DOHH2 (cell line): ENCODE measurements at regions not wholly inside any gene's neighbourhood (a gene's known extent, or its start where the extent isn't known, plus 50 kb on each side); places are given as distances from the start of the nearest gene placed in this dataset.

ENCODE experiments used
- H3F3A ChIP-seq: fragments of 200-600 bp; sonication (generic), shearing (Covaris generic); 2 replicates; pipeline ENCODE4 v1.6.0; 2016; ENCODE audit warnings: antibody characterized with exemption, mild to moderate bottlenecking; ENCODE audit not compliant: control insufficient read depth, insufficient read depth
- H3K27ac ChIP-seq: fragments of 200-600 bp; sonication (generic); 2 replicates; pipeline ENCODE4 v1.5.1; 2014; ENCODE audit warnings: low read depth, mild to moderate bottlenecking, low read length, moderate library complexity
- H3K27me3 ChIP-seq: fragments of 200-600 bp; sonication (generic); 2 replicates; pipeline ENCODE4 v1.6.1; 2014; ENCODE audit warnings: mild to moderate bottlenecking, low read length, mixed read lengths; ENCODE audit not compliant: control insufficient read depth
- H3K36me3 ChIP-seq: fragments of 200-600 bp; sonication (generic); 2 replicates; pipeline ENCODE4 v1.6.1; 2014; ENCODE audit warnings: mild to moderate bottlenecking, low read length, moderate library complexity, mixed read lengths; ENCODE audit not compliant: control insufficient read depth
- H3K4me1 ChIP-seq: fragments of 200-600 bp; sonication (generic); 2 replicates; pipeline ENCODE4 v1.6.1; 2014; ENCODE audit warnings: mild to moderate bottlenecking, low read length, mixed read lengths; ENCODE audit not compliant: control insufficient read depth
- H3K4me2 ChIP-seq: fragments of 200-600 bp; sonication (generic); 2 replicates; pipeline ENCODE4 v1.6.0; 2014; ENCODE audit warnings: mild to moderate bottlenecking, low read length, moderate library complexity
- H3K4me3 ChIP-seq: fragments of 200-600 bp; sonication (generic); 2 replicates; pipeline ENCODE4 v1.5.1; 2014; ENCODE audit warnings: mild to moderate bottlenecking, low read length, mixed read lengths
- H3K79me2 ChIP-seq: fragments of 200-600 bp; sonication (generic); 2 replicates; pipeline ENCODE4 v1.6.1; 2014; ENCODE audit warnings: mild to moderate bottlenecking, low read length, mixed read lengths; ENCODE audit not compliant: control insufficient read depth
- H3K9me2 ChIP-seq: fragments of 200-600 bp; sonication (generic); replicated peaks from 2 replicates; pipeline ENCODE4 v1.6.1; 2014; ENCODE audit warnings: mild to moderate bottlenecking, low read length, mixed read lengths; ENCODE audit not compliant: control insufficient read depth
- H3K9me3 ChIP-seq: fragments of 200-600 bp; sonication (generic); 2 replicates; pipeline ENCODE4 v1.6.1; 2014; ENCODE audit warnings: antibody characterized with exemption, low read length, mixed read lengths; ENCODE audit not compliant: control insufficient read depth, insufficient read depth
- H4K20me1 ChIP-seq: fragments of 200-600 bp; sonication (generic); 2 replicates; pipeline ENCODE4 v1.6.0; 2014; ENCODE audit warnings: low read depth, mild to moderate bottlenecking, antibody characterized with exemption, low read length, moderate library complexity; ENCODE audit not compliant: control insufficient read depth, insufficient read depth
- CTCF ChIP-seq: fragments of 200-600 bp; sonication (generic); IDR thresholded peaks from one replicate; pipeline ENCODE4 v1.5.1; 2014; ENCODE audit warnings: antibody characterized with exemption, mild to moderate bottlenecking, low read depth, low read length; ENCODE audit not compliant: poor library complexity, severe bottlenecking
- EZH2phosphoT487 ChIP-seq: fragments of 200-600 bp; sonication (generic); IDR thresholded peaks from 2 replicates; pipeline ENCODE4 v1.6.1; 2017; ENCODE audit warnings: borderline replicate concordance, mild to moderate bottlenecking, antibody characterized with exemption, low read length, moderate library complexity, mixed read lengths

- Histone ChIP-seq H3K27me3 (no peaks in the 10 kb centered on the region), H3F3A (no peaks in the 10 kb centered on the region), H3K9me2 (no peaks in the 10 kb centered on the region), H3K4me3 (no peak overlapping the region), H3K9me3 (no peaks in the 10 kb centered on the region), H3K79me2 (no peaks in the 10 kb centered on the region), H3K4me2 (no peak overlapping the region), H4K20me1 (no peaks in the 10 kb centered on the region), H3K27ac (no peak overlapping the region), H3K36me3 (no peaks in the 10 kb centered on the region), H3K4me1 (no peaks in the 10 kb centered on the region)
- no peak for TF ChIP-seq EZH2phosphoT487
- no peak for TF ChIP-seq CTCF
These were observed 1239.7 kb downstream of the C4orf33 start for GRCh38 chr4:130335417-130336194.

- TF ChIP-seq EZH2phosphoT487 (no peak), CTCF (peak; percentile 54)
- Histone ChIP-seq H3K36me3 (no peaks in the 10 kb centered on the region), H3K9me2 (no peaks in the 10 kb centered on the region), H3K79me2 (no peaks in the 10 kb centered on the region), H3K9me3 (no peaks in the 10 kb centered on the region), H3K4me1 (no peaks in the 10 kb centered on the region), H3F3A (no peaks in the 10 kb centered on the region), H3K27ac (no peak overlapping the region), H3K4me3 (no peak overlapping the region), H3K27me3 (no peaks in the 10 kb centered on the region), H4K20me1 (no peaks in the 10 kb centered on the region), H3K4me2 (no peak overlapping the region)
These were observed 1240.7 kb downstream of the C4orf33 start for GRCh38 chr4:130336585-130337217.

- no peaks in the 10 kb centered on the region for H3K9me2 ChIP-seq
- H3K27me3 ChIP-seq: no peaks in the 10 kb centered on the region
- H3K27ac ChIP-seq: no peak overlapping the region
- H3K4me2 ChIP-seq: no peak overlapping the region
- H3K4me3 ChIP-seq: no peak overlapping the region
- H3K36me3 ChIP-seq: no peaks in the 10 kb centered on the region
- TF ChIP-seq CTCF (no peak), EZH2phosphoT487 (no peak)
- no peaks in the 10 kb centered on the region for H3F3A ChIP-seq
- H4K20me1 ChIP-seq: no peaks in the 10 kb centered on the region
- H3K9me3 ChIP-seq: no peaks in the 10 kb centered on the region
- no peaks in the 10 kb centered on the region for H3K4me1 ChIP-seq
- no peaks in the 10 kb centered on the region for H3K79me2 ChIP-seq
These were observed 1242.9 kb downstream of the C4orf33 start for GRCh38 chr4:130338851-130339250.
